SKM-1 treated with dmso at 0.1 percent for 144 hours (cell line): ENCODE measurements at regions not wholly inside any gene's neighbourhood (a gene's known extent, or its start where the extent isn't known, plus 50 kb on each side); places are given as distances from the start of the nearest gene placed in this dataset.

Experiments used
- DNase-seq: peaks from one replicate; lab custom pipeline; 2025; ENCODE audit not compliant: unreplicated experiment; lab: John Stamatoyannopoulos, UW

- DNase-seq = no peak
Observed at GRCh38 chr22:49626361-49627216, 201.1 kb downstream of the BRD1 start.

- DNase-seq = no peak
Observed at GRCh38 chr22:49624421-49625177, 203.1 kb downstream of the BRD1 start.

DNA sequence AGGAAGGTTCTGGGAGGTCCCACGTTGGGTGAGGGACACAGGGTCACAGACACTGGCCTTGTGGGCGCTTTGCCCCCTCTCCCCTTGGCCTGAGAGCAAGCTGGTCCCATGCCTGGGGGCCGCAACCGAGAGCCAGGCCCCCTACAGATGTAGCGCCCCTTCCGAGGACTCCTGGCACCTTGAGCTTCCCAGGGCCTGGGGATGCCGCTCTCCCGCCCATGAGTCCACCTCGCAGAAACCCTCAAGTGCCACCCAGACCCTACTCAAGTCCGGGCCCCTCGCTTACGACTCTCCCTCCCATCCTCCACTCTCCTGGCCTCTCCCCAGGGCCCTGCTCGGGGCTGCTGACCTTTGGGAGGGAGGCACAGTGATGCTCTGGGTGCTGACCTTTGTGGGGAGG lies 204.0 kb downstream of the BRD1 start:
- no peak for DNase-seq

DNA sequence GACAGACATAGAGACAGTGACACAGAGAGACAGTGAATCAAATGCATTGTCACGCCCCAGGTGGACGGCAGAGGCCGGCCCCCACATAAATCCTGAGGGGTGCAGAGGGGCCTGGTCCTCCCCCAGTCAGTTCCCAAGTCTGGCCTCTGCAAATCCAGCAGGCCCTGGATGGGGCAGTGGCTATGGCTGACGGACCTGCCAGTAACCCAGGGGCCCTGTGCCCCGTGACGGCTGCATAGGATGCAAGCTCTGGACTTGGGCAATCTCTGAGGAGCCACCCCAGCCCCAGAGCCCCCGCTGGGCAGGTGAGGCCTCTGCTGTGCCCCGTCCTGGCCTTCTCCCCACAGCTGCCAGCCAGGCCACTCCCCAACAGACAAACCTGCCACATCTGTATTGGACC lies 204.5 kb downstream of the BRD1 start:
- no peak for DNase-seq

DNA sequence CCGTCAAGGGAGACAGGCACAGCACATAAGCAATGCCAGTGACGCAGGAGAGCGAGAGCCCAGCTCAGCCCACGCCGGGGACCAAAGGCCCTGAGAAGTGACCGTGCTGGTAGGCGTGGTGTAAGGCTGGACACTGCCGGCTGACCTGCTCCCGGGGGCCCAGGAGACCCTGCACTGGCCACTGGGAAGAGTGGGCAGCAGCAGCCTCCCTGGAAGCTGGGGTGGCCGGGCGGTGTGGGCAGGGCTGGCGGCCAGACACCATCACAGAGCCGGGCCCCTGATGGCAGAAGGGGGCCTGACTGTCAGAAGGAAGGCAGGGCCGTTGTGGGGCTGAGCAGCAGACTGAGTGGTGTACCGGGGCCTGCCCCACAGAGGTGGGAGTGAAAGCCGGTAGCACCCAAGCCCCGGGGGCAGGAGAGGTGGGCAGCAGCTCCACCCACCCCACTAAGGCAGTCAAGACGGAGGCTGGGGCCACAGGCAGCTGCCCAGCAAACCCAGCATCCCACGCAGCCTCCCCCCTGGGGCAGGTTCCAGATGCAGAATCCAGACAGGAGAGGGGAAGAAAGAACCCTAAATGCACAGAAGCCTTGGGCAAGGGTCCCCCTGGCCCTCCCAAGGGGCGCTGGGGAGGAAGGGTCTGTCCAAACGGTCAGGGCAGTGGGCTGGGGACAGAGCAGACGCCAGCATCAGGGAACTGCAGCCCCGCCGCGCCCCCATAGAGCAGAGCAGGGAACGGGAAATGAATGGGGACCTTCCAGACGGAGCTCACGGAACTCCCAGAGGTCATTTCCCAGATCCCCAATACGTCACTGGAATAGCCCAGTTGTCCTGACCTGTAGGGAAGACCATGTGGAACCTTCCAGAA lies 205.2 kb downstream of the BRD1 start:
- no peak for DNase-seq

DNA sequence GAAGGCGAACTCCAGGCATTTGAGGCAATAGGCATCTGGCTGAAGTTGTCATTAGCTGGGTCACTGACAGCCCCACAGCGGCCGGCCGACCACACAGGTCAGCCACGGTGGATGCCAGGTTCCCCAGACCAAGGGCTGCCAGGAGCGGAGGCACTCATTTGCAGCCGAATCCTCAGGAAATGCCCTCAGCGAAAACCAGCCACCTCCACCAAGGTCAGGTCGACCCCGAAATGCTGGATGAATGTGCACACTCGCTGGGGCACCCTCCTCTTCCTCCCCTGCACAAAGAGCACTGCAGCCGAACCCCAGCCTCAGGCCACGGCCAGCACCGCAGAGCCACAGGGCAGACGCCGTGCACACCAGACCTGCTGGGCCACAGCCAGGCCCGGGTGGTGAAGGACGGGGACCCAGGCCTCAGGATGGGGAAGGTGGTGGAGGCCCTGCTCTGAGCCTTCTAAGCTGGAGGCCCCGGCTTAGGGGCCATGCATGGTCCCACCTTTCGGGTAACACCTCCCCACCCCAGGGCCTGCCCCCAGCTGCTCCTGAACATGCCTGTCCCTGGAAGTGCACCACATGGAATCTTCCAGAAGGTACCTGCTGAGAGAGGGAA lies 206.0 kb downstream of the BRD1 start:
- DNase-seq = no peak

GRCh38 chr22:49620666-49621065 lies 207.0 kb downstream of the BRD1 start:
- no peak for DNase-seq

GRCh38 chr22:49620003-49620556 lies 207.6 kb downstream of the BRD1 start:
- DNase-seq = no peak

DNA sequence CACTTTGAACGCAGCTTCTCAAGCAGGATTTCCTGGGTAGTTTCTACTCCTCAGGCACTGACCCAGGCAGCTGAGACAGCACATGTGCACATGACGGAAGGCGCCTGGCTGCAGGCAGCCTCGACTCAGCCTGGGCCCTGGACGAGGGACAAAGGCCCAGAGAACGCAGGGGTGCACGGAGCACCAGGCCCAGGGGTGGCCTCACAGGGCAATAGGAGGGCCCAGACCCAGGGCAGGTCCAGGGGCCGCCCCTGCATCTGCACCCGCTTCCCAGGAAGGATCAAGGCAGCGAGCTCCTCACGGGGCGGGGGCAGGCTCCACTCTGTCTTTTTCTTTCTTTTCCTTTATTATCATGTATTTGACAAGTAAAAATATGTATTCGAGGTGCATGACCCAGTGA lies 208.4 kb downstream of the BRD1 start:
- no peak for DNase-seq

DNA sequence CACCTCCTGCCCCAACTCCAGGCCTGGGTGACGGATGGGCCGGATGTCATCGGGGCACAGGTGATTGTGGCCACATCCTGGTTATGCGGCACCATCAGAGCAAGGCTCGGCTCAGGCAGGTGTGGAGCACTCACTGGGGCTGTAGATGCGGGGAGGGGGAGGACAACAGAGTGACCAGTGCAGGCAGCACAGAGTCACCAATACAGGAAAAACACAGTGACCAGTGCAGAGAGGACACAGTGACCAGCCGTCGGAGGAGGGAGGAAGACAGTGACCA lies 209.1 kb downstream of the BRD1 start:
- no peak for DNase-seq

- DNase-seq = no peak
Observed at GRCh38 chr22:49617866-49618676, 209.6 kb downstream of the BRD1 start.

- DNase-seq = no peak
Observed at GRCh38 chr22:49617264-49617663, 210.4 kb downstream of the BRD1 start.

GRCh38 chr22:49616356-49617231 lies 211.1 kb downstream of the BRD1 start:
- no peak for DNase-seq

DNA sequence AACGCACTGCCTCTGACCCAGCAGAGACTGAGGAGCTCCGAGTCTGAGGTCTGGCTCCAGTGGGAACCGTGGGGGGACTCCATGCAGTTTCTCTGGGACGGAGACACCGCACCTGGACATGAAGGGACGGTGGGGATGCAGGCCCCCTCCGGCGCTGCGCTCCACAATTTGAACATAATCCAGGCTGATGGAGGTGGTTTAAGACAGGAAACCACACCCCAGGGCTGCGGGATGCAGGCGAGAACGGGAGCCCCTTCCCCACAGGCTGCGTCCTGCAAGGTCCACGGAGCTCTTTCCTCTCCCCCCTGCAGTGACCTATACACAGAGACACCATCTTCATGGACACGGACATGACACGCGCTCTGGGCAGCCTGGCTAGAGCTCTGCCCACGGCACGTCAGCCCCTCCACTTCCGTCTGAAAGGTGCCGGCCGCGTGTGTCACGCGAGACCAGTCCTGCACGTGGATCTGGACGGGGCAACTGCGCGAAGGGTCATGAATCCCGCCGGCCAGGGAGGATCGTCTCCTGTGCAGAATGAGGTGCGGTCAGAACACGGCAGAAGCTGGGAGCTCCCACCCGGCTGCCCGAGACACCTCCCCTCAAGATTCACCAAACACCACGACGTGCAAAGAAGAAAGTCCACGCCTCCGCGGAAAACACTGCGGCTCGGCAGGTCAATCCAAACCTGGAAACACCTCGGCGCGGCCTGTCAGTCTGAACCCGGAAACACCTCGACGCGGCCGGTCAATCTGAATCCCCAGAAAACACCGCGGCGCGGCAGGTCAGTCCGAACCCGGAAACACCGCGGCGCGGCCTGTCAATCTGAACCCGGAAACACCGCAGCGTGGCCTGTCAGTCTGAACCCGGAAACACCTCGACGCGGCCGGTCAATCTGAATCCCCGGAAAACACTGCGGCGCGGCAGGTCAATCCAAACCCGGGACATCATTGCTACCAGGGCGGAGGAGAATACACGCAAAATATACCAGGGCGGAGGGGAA lies 212.4 kb downstream of the BRD1 start:
- no peak for DNase-seq

DNA sequence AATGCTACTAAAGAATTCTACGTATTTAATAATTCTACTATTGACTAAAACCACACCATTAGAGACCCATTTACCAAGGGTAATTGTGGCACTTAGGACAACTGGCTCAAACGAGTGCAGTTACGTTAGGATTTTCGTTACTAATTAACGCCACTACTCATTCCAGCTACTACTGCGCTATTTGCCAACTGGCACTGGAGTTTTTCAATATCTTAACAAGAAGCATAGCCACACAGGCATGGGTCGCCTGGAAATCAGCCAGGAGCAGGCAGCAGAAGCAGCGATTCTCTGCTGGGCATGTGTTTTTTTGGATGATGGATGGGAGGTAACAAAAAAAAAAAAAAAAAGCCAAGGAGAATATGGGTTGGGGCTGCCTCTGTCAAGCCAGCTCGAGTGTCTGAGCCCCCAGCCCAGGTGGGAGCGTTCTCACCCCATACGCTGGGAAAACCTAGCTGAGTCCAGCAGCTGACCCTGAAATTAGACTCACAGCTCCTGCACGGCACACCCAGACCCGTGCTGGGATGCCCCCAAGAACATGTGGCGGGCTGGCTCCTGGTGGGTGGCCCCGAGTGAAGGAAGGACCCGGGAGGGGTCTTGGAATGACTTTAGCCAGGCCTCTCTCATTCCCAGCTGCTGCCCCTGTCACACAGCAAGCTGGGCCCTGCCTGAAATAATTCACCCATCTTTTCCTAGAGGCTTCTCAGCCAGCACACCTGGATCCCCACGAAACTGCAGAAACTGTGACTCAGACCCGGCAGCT lies 214.0 kb downstream of the BRD1 start:
- no peak for DNase-seq

DNA sequence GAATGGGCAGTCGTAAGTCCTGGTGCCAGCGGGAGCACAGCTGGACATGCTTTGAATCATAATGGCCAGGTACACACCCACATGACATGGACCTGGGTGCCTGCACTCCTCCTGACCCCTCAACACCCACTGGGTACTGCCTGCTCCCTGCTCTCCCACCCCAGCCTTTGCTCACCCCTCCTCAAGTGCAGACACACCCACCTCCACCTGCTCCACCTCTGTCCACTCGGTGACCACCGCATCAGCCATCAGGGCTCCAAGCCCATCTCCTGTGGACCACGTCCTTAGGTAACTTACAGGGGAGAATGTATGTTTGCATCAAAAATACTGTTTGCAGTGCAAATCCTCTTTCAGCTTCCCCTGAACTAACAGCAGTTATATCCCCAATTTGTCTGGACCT lies 214.6 kb downstream of the BRD1 start:
- no peak for DNase-seq

- DNase-seq = no peak
Observed at GRCh38 chr22:49609207-49609876, 218.3 kb downstream of the BRD1 start.
